ENCODE measurements at regions not wholly inside any gene's neighbourhood (a gene's known extent, or its start where the extent isn't known, plus 50 kb on each side); places are given as distances from the start of the nearest gene placed in this dataset.
"Not testable (repeated sequence)": the region's sequence is repeated elsewhere in the genome, so short reads cannot be mapped to it uniquely, and the experiment has no call there.

GRCh38 chr6:67016921-67017460, 1310.0 kb upstream of the EYS start:
- DNase-seq (ENCODE audit: insufficient read length, low spot score) (no peak), FAIRE-seq (no peak)

GRCh38 chr6:67011441-67011840, 1304.4 kb upstream of the EYS start:
- DNase-seq (ENCODE audit: insufficient read length, low spot score) (no peak), FAIRE-seq (no peak)

GRCh38 chr6:67009818-67010217, 1302.8 kb upstream of the EYS start:
- FAIRE-seq (no peak), DNase-seq (ENCODE audit: insufficient read length, low spot score) (no peak)

- no peak for FAIRE-seq
Measured at GRCh38 chr6:67003844-67004243, 1296.8 kb upstream of the EYS start.

GRCh38 chr6:67000121-67000520, 1293.1 kb upstream of the EYS start:
- FAIRE-seq (no peak), DNase-seq (ENCODE audit: insufficient read length, low spot score) (no peak)

More at GRCh38 chr6:67003844-67004243, 1296.8 kb upstream of the EYS start:
- DNase-seq (ENCODE audit: insufficient read length, low spot score) = no peak

GRCh38 chr6:66997579-66997978, 1290.6 kb upstream of the EYS start:
- FAIRE-seq; DNase-seq (ENCODE audit: insufficient read length, low spot score): not testable (repeated sequence)

GRCh38 chr6:66995669-66996068, 1288.6 kb upstream of the EYS start:
- FAIRE-seq (no peak), DNase-seq (ENCODE audit: insufficient read length, low spot score) (no peak)

GRCh38 chr6:66993708-66994107, 1286.7 kb upstream of the EYS start:
- not testable (repeated sequence) for FAIRE-seq; DNase-seq (ENCODE audit: insufficient read length, low spot score)

- FAIRE-seq = no peak
Measured at GRCh38 chr6:66993272-66993671, 1286.2 kb upstream of the EYS start.

GRCh38 chr6:66992660-66993059, 1285.6 kb upstream of the EYS start:
- FAIRE-seq (no peak), DNase-seq (ENCODE audit: insufficient read length, low spot score) (no peak)

More at GRCh38 chr6:66993272-66993671, 1286.2 kb upstream of the EYS start:
- no peak for DNase-seq (ENCODE audit: insufficient read length, low spot score)

GRCh38 chr6:66986940-66987339, 1279.9 kb upstream of the EYS start:
- no peak for FAIRE-seq

GRCh38 chr6:66985816-66986215, 1278.8 kb upstream of the EYS start:
- FAIRE-seq (no peak), DNase-seq (ENCODE audit: insufficient read length, low spot score) (no peak)

More at GRCh38 chr6:66986940-66987339, 1279.9 kb upstream of the EYS start:
- no peak for DNase-seq (ENCODE audit: insufficient read length, low spot score)

GRCh38 chr6:66970373-66970772, 1263.3 kb upstream of the EYS start:
- no peak for DNase-seq (ENCODE audit: insufficient read length, low spot score)
- FAIRE-seq = no peak

- FAIRE-seq = no peak
- no peak for DNase-seq (ENCODE audit: insufficient read length, low spot score)
Measured at GRCh38 chr6:66965227-66965626, 1258.2 kb upstream of the EYS start.

- no peak for FAIRE-seq
Measured at GRCh38 chr6:66964216-66964615, 1257.2 kb upstream of the EYS start.

GRCh38 chr6:66962082-66962481, 1255.1 kb upstream of the EYS start:
- FAIRE-seq (no peak), DNase-seq (ENCODE audit: insufficient read length, low spot score) (no peak)

More at GRCh38 chr6:66964216-66964615, 1257.2 kb upstream of the EYS start:
- no peak for DNase-seq (ENCODE audit: insufficient read length, low spot score)

GRCh38 chr6:66961191-66961590, 1254.2 kb upstream of the EYS start:
- DNase-seq (ENCODE audit: insufficient read length, low spot score) (no peak), FAIRE-seq (no peak)

- DNase-seq (ENCODE audit: insufficient read length, low spot score) = no peak
- FAIRE-seq = no peak
Measured at GRCh38 chr6:66949191-66949661, 1242.2 kb upstream of the EYS start.

- FAIRE-seq = no peak
- DNase-seq (ENCODE audit: insufficient read length, low spot score) = no peak
Measured at GRCh38 chr6:66948106-66948505, 1241.1 kb upstream of the EYS start.

GRCh38 chr6:66940003-66940402, 1233.0 kb upstream of the EYS start:
- DNase-seq (ENCODE audit: insufficient read length, low spot score) (no peak), FAIRE-seq (no peak)

- DNase-seq (ENCODE audit: insufficient read length, low spot score) (no peak), FAIRE-seq (no peak)
Measured at GRCh38 chr6:66937180-66937579, 1230.2 kb upstream of the EYS start.

- FAIRE-seq = no peak
- no peak for DNase-seq (ENCODE audit: insufficient read length, low spot score)
Measured at GRCh38 chr6:66935612-66936011, 1228.6 kb upstream of the EYS start.

GRCh38 chr6:66931787-66932186, 1224.8 kb upstream of the EYS start:
- no peak for FAIRE-seq
- DNase-seq (ENCODE audit: insufficient read length, low spot score) = no peak
